GM23338 (cell line): ENCODE measurements at regions not wholly inside any gene's neighbourhood (a gene's known extent, or its start where the extent isn't known, plus 50 kb on each side); places are given as distances from the start of the nearest gene placed in this dataset.

Experiments used
- ATAC-seq: fragments of 200-7000 bp; cut with Tn5 transposase; 3 replicates; pipeline ENCODE4 v1.9.1; 2020
- DNase-seq: peaks from one replicate; pipeline ENCODE4 v3.0.0-alpha.2; 2015; ENCODE audit warnings: low spot score
- H2AFZ ChIP-seq: fragments of 200-600 bp; sonication (generic); 2 replicates; pipeline ENCODE4 v1.8.0; 2016; ENCODE audit warnings: antibody characterized with exemption, mild to moderate bottlenecking, moderate library complexity
- H3F3A ChIP-seq: fragments of 200-600 bp; sonication (generic); replicated peaks from 2 replicates; pipeline ENCODE4 v1.8.0; 2017; ENCODE audit warnings: antibody characterized with exemption, mixed run types, low read depth
- H3K27ac ChIP-seq: fragments of 200-600 bp; sonication (generic); 2 replicates; pipeline ENCODE4 v1.6.1; 2016; ENCODE audit warnings: low read depth
- H3K27me3 ChIP-seq: fragments of 200-600 bp; sonication (generic); 2 replicates; pipeline ENCODE4 v1.8.0; 2016; ENCODE audit warnings: mild to moderate bottlenecking, mixed run types, moderate library complexity; ENCODE audit not compliant: insufficient read depth
- H3K36me3 ChIP-seq: fragments of 200-600 bp; sonication (generic); 2 replicates; pipeline ENCODE4 v1.8.0; 2016; ENCODE audit warnings: mild to moderate bottlenecking; ENCODE audit not compliant: insufficient read depth
- H3K4me1 ChIP-seq: fragments of 200-600 bp; sonication (generic); 2 replicates; pipeline ENCODE4 v1.8.0; 2016; ENCODE audit warnings: mild to moderate bottlenecking, moderate library complexity; ENCODE audit not compliant: insufficient read depth
- H3K4me2 ChIP-seq: fragments of 200-600 bp; sonication (generic); 2 replicates; pipeline ENCODE4 v1.7.1; 2017; ENCODE audit warnings: mixed run types
- H3K4me3 ChIP-seq: fragments of 200-600 bp; sonication (generic); 2 replicates; pipeline ENCODE4 v1.6.1; 2016; ENCODE audit warnings: mixed run types
- H3K79me2 ChIP-seq: fragments of 200-600 bp; sonication (generic); replicated peaks from 2 replicates; pipeline ENCODE4 v1.8.0; 2017; ENCODE audit warnings: mild to moderate bottlenecking; ENCODE audit not compliant: insufficient read depth
- H3K9me2 ChIP-seq: fragments of 200-600 bp; sonication (generic); 2 replicates; pipeline ENCODE4 v1.8.0; 2017; ENCODE audit not compliant: insufficient read depth
- H4K20me1 ChIP-seq: fragments of 200-600 bp; sonication (generic); replicated peaks from 2 replicates; pipeline ENCODE4 v1.8.0; 2017; ENCODE audit warnings: mild to moderate bottlenecking; ENCODE audit not compliant: insufficient read depth
- H3K27ac Mint-ChIP-seq: 2 replicates; pipeline ENCODE4 v1.8.0; 2020; ENCODE audit warnings: inconsistent platforms, mild to moderate bottlenecking, moderate library complexity, mixed read lengths
- H3K27me3 Mint-ChIP-seq: 3 replicates; pipeline ENCODE4 v1.8.0; 2022; ENCODE audit warnings: low read depth, mild to moderate bottlenecking, moderate library complexity, mixed read lengths, inconsistent platforms; ENCODE audit not compliant: insufficient read depth, poor library complexity
- H3K36me3 Mint-ChIP-seq: 3 replicates; pipeline ENCODE4 v1.8.0; 2021; ENCODE audit warnings: low read depth, mild to moderate bottlenecking, inconsistent platforms, moderate library complexity, mixed read lengths
- H3K4me1 Mint-ChIP-seq: 3 replicates; pipeline ENCODE4 v1.8.0; 2020; ENCODE audit warnings: mild to moderate bottlenecking, inconsistent platforms, mixed read lengths
- H3K4me3 Mint-ChIP-seq: 3 replicates; pipeline ENCODE4 v1.8.0; 2021; ENCODE audit warnings: moderate library complexity, mild to moderate bottlenecking, inconsistent platforms, mixed read lengths
- H3K9me3 Mint-ChIP-seq: 3 replicates; pipeline ENCODE4 v1.8.0; 2020; ENCODE audit warnings: moderate library complexity, mild to moderate bottlenecking, inconsistent platforms, mixed read lengths
- CREB1 ChIP-seq: fragments of 250-450 bp; sonication (Bioruptor Pico); IDR thresholded peaks from 2 replicates; pipeline ENCODE4 v1.5.0; 2020; ENCODE audit warnings: low read depth, mild to moderate bottlenecking, moderate library complexity
- EZH2 ChIP-seq: fragments of 200-600 bp; sonication (generic); IDR thresholded peaks from one replicate; pipeline ENCODE4 v1.8.0; 2017; ENCODE audit warnings: antibody characterized with exemption, mild to moderate bottlenecking, low read depth; ENCODE audit not compliant: unreplicated experiment
- EZH2phosphoT487 ChIP-seq: fragments of 200-600 bp; sonication (generic); IDR thresholded peaks from one replicate; pipeline ENCODE4 v1.8.1; 2018; ENCODE audit warnings: antibody characterized with exemption; ENCODE audit not compliant: unreplicated experiment
- JUNB ChIP-seq: IDR thresholded peaks from one replicate; pipeline ENCODE4 v1.6.1; 2016; ENCODE audit warnings: antibody characterized with exemption; ENCODE audit not compliant: unreplicated experiment
- NANOG ChIP-seq: IDR thresholded peaks from 2 replicates; pipeline ENCODE4 v1.6.1; 2016; ENCODE audit warnings: antibody characterized with exemption, borderline replicate concordance
- POLR2AphosphoS5 ChIP-seq: IDR thresholded peaks from 2 replicates; pipeline ENCODE4 v1.6.1; 2016; ENCODE audit warnings: antibody characterized with exemption, low read depth
- STAT1 ChIP-seq: IDR thresholded peaks from one replicate; pipeline ENCODE4 v1.6.1; 2016; ENCODE audit warnings: antibody characterized with exemption; ENCODE audit not compliant: unreplicated experiment
- ZNF114 ChIP-seq: fragments of 250-450 bp; sonication (Bioruptor Pico); IDR thresholded peaks from 2 replicates; pipeline ENCODE4 v1.5.0; 2020; ENCODE audit warnings: mild to moderate bottlenecking, moderate library complexity
- ZNF331 ChIP-seq: fragments of 250-450 bp; sonication (Bioruptor Pico); IDR thresholded peaks from 2 replicates; pipeline ENCODE4 v1.5.0; 2020; ENCODE audit warnings: low read depth, mild to moderate bottlenecking, moderate library complexity
- TF ChIP-seq, protein P1 (sequence below): IDR thresholded peaks from 2 replicates; pipeline ENCODE4 v1.6.1; 2016; ENCODE audit warnings: antibody characterized with exemption
- TF ChIP-seq, protein P2 (sequence below), 2 experiments: fragments of 200-600 bp in 1 of 2; sonication (generic) in 1 of 2; conservative IDR thresholded peaks; 2 replicates each; pipeline versions ENCODE4 v1.5.1 to v1.6.1; 2016 to 2017; ENCODE audit warnings: antibody characterized with exemption in 2 of 2, low read depth in 2 of 2, mild to moderate bottlenecking in 2 of 2, moderate library complexity in 1 of 2
- TF ChIP-seq, protein P3 (sequence below): IDR thresholded peaks from one replicate; pipeline ENCODE4 v1.6.1; 2018; ENCODE audit warnings: antibody characterized with exemption; ENCODE audit not compliant: unreplicated experiment
- TF ChIP-seq, protein P4 (sequence below): fragments of 250-450 bp; sonication (Bioruptor Pico); IDR thresholded peaks from 2 replicates; pipeline ENCODE4 v1.5.0; 2020; ENCODE audit warnings: mild to moderate bottlenecking, moderate library complexity

DNA sequence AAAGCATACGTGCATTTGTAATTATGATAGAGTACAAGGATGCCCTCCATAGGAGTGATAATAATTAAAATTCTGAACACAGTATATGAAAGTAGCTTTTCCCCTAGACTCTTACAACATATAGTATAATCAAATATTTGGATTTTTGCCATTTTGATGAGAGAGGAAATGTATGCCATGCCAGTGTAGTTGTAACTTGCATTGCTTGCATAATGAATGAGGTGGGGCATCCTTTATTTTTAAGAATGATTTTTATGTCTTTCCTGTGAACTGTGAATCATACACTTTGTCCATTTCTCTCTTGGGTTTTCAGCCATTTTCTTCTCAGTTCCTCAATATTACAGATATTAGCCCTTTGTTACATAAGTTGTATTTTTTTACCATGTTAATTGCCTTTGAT lies 197.5 kb downstream of the SCG2 start:
- no peaks in the 10 kb centered on the region for H3K36me3 ChIP-seq
- no peak overlapping the region for H3K27ac ChIP-seq
- 0 out of 2 replicates have a peak, but pooled peaks cover 3% of the 10 kb centered on the region for H3K4me1 ChIP-seq
- Mint-ChIP-seq H3K27me3 (no peaks in the 10 kb centered on the region), H3K9me3 (no peaks in the 10 kb centered on the region), H3K4me1 (peaks cover 8% of the 10 kb centered on the region), H3K27ac (no peak overlapping the region), H3K36me3 (no peaks in the 10 kb centered on the region), H3K4me3 (no peak overlapping the region)
- H2AFZ ChIP-seq = no peak overlapping the region
- DNase-seq (no peak), ATAC-seq (no peak)
- TF ChIP-seq CREB1 (CRISPR knock-in tag) (no peak), EZH2 (no peak), NANOG (no peak), POLR2AphosphoS5 (no peak), STAT1 (no peak), ZNF114 (no peak), EZH2phosphoT487 (no peak), JUNB (no peak), ZNF331 (CRISPR knock-in tag) (no peak)
- TF ChIP-seq, protein P1, sequence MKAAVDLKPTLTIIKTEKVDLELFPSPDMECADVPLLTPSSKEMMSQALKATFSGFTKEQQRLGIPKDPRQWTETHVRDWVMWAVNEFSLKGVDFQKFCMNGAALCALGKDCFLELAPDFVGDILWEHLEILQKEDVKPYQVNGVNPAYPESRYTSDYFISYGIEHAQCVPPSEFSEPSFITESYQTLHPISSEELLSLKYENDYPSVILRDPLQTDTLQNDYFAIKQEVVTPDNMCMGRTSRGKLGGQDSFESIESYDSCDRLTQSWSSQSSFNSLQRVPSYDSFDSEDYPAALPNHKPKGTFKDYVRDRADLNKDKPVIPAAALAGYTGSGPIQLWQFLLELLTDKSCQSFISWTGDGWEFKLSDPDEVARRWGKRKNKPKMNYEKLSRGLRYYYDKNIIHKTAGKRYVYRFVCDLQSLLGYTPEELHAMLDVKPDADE = no peak
- TF ChIP-seq, protein P2, sequence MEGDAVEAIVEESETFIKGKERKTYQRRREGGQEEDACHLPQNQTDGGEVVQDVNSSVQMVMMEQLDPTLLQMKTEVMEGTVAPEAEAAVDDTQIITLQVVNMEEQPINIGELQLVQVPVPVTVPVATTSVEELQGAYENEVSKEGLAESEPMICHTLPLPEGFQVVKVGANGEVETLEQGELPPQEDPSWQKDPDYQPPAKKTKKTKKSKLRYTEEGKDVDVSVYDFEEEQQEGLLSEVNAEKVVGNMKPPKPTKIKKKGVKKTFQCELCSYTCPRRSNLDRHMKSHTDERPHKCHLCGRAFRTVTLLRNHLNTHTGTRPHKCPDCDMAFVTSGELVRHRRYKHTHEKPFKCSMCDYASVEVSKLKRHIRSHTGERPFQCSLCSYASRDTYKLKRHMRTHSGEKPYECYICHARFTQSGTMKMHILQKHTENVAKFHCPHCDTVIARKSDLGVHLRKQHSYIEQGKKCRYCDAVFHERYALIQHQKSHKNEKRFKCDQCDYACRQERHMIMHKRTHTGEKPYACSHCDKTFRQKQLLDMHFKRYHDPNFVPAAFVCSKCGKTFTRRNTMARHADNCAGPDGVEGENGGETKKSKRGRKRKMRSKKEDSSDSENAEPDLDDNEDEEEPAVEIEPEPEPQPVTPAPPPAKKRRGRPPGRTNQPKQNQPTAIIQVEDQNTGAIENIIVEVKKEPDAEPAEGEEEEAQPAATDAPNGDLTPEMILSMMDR (conservative IDR thresholded peaks at IDR 0.05; ENCODE audit: low read depth in 2 of 2) = no peak
- TF ChIP-seq, protein P3, sequence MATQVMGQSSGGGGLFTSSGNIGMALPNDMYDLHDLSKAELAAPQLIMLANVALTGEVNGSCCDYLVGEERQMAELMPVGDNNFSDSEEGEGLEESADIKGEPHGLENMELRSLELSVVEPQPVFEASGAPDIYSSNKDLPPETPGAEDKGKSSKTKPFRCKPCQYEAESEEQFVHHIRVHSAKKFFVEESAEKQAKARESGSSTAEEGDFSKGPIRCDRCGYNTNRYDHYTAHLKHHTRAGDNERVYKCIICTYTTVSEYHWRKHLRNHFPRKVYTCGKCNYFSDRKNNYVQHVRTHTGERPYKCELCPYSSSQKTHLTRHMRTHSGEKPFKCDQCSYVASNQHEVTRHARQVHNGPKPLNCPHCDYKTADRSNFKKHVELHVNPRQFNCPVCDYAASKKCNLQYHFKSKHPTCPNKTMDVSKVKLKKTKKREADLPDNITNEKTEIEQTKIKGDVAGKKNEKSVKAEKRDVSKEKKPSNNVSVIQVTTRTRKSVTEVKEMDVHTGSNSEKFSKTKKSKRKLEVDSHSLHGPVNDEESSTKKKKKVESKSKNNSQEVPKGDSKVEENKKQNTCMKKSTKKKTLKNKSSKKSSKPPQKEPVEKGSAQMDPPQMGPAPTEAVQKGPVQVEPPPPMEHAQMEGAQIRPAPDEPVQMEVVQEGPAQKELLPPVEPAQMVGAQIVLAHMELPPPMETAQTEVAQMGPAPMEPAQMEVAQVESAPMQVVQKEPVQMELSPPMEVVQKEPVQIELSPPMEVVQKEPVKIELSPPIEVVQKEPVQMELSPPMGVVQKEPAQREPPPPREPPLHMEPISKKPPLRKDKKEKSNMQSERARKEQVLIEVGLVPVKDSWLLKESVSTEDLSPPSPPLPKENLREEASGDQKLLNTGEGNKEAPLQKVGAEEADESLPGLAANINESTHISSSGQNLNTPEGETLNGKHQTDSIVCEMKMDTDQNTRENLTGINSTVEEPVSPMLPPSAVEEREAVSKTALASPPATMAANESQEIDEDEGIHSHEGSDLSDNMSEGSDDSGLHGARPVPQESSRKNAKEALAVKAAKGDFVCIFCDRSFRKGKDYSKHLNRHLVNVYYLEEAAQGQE = no peak
- TF ChIP-seq, protein P4, sequence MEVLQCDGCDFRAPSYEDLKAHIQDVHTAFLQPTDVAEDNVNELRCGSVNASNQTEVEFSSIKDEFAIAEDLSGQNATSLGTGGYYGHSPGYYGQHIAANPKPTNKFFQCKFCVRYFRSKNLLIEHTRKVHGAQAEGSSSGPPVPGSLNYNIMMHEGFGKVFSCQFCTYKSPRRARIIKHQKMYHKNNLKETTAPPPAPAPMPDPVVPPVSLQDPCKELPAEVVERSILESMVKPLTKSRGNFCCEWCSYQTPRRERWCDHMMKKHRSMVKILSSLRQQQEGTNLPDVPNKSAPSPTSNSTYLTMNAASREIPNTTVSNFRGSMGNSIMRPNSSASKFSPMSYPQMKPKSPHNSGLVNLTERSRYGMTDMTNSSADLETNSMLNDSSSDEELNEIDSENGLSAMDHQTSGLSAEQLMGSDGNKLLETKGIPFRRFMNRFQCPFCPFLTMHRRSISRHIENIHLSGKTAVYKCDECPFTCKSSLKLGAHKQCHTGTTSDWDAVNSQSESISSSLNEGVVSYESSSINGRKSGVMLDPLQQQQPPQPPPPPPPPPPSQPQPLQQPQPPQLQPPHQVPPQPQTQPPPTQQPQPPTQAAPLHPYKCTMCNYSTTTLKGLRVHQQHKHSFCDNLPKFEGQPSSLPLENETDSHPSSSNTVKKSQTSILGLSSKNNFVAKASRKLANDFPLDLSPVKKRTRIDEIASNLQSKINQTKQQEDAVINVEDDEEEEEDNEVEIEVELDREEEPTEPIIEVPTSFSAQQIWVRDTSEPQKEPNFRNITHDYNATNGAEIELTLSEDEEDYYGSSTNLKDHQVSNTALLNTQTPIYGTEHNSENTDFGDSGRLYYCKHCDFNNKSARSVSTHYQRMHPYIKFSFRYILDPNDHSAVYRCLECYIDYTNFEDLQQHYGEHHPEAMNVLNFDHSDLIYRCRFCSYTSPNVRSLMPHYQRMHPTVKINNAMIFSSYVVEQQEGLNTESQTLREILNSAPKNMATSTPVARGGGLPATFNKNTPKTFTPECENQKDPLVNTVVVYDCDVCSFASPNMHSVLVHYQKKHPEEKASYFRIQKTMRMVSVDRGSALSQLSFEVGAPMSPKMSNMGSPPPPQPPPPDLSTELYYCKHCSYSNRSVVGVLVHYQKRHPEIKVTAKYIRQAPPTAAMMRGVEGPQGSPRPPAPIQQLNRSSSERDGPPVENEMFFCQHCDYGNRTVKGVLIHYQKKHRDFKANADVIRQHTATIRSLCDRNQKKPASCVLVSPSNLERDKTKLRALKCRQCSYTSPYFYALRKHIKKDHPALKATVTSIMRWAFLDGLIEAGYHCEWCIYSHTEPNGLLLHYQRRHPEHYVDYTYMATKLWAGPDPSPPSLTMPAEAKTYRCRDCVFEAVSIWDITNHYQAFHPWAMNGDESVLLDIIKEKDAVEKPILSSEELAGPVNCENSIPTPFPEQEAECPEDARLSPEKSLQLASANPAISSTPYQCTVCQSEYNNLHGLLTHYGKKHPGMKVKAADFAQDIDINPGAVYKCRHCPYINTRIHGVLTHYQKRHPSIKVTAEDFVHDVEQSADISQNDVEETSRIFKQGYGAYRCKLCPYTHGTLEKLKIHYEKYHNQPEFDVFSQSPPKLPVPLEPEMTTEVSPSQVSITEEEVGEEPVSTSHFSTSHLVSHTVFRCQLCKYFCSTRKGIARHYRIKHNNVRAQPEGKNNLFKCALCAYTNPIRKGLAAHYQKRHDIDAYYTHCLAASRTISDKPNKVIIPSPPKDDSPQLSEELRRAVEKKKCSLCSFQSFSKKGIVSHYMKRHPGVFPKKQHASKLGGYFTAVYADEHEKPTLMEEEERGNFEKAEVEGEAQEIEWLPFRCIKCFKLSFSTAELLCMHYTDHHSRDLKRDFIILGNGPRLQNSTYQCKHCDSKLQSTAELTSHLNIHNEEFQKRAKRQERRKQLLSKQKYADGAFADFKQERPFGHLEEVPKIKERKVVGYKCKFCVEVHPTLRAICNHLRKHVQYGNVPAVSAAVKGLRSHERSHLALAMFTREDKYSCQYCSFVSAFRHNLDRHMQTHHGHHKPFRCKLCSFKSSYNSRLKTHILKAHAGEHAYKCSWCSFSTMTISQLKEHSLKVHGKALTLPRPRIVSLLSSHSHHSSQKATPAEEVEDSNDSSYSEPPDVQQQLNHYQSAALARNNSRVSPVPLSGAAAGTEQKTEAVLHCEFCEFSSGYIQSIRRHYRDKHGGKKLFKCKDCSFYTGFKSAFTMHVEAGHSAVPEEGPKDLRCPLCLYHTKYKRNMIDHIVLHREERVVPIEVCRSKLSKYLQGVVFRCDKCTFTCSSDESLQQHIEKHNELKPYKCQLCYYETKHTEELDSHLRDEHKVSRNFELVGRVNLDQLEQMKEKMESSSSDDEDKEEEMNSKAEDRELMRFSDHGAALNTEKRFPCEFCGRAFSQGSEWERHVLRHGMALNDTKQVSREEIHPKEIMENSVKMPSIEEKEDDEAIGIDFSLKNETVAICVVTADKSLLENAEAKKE (CRISPR knock-in tag) = no peak
- no peak overlapping the region for H3K4me2 ChIP-seq
- H3K79me2 ChIP-seq = no peaks in the 10 kb centered on the region
- no peaks in the 10 kb centered on the region for H3K27me3 ChIP-seq
- H4K20me1 ChIP-seq = no peaks in the 10 kb centered on the region
- H3K4me3 ChIP-seq = no peak overlapping the region
- H3F3A ChIP-seq = no peaks in the 10 kb centered on the region
- H3K9me2 ChIP-seq = no peaks in the 10 kb centered on the region
